ENCODE measurements at regions not wholly inside any gene's neighbourhood (a gene's known extent, or its start where the extent isn't known, plus 50 kb on each side); places are given as distances from the start of the nearest gene placed in this dataset.

DNA sequence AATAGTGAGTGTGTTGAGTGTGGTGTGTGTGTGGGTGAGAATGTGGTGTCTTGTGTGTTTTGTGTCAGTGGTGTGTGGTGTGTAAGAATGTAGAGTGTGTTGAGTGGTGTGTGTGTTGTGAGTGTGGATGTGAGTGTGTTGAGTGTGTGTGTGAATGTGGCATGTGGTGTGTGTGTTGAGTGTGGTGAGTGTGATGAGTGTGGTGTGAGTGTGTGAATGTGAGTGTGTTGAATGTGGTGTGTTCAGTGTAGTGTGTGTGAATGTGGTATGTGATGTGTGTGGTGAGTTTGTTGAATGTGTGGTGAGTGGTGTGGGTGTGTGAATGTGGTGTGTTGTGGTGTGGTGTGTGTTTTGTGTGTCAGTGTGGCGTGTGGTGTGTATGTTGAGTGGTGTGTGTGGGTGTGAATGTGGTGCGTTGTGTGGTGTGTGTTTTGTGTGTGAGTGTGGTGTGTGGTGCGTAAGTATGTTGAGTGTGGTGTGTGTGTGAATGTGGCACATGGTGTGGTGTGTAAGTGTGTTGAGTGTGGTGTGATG lies 60.8 kb upstream of the SORCS2 start:
- no peak for DNase-seq
- Histone ChIP-seq H3K4me3 (ENCODE audit: insufficient read depth, low read depth, low read length) (no peak overlapping the region), H3K27me3 (ENCODE audit: control insufficient read depth, insufficient read depth, low read length) (no peaks in the 10 kb centered on the region)

GRCh38 chr4:7130621-7131211 lies 61.6 kb upstream of the SORCS2 start:
- Histone ChIP-seq H3K4me3 (ENCODE audit: insufficient read depth, low read depth, low read length) (no peak overlapping the region), H3K27me3 (ENCODE audit: control insufficient read depth, insufficient read depth, low read length) (no peaks in the 10 kb centered on the region)
- DNase-seq, result no peak

More for the DNA sequence above, 60.8 kb upstream of the SORCS2 start:
- no peaks in the 10 kb centered on the region for H3K36me3 ChIP-seq (replicated peaks; ENCODE audit: control insufficient read depth, insufficient read depth, low read length)

DNA sequence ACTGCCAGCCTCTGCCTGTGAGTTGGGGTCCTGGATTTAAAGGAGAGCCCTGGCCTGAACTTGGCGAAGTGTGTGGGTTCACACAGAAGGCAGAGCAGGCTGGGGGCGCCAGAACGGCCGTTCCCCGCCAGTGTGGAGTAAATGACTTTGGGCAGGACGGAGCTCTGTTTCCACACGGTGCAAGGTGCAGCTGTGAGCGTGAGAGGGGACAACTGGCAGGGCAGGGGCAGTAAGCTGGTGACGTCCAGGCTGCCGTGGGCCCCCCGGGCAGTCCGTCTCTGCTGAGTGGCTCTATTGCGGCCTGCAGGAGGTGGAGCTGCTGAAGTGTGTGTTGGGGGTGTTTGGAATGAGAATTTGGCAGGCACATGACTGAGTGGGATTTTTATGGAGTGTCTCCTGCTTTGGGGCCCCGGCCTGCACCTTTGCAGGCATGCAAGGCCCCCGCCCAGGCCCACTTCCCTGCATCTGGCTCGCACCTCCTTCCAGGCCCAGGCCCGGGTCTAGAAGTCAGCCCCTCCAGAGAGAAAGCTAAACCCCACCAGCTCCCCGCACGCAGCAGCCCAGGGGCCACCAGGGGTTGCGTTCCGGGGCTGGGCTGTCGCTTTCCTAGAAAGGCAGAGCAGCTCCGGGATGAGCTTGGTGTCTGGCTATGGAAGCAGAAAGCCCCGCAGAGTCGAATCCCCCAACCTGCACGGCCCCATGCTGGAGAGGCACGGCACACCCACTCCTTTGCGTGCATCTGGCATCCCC lies 62.2 kb upstream of the GRPEL1 start:
- Histone ChIP-seq H3K4me3 (ENCODE audit: insufficient read depth, low read depth, low read length) (no peak overlapping the region), H3K36me3 (replicated peaks; ENCODE audit: control insufficient read depth, insufficient read depth, low read length) (no peaks in the 10 kb centered on the region), H3K27me3 (ENCODE audit: control insufficient read depth, insufficient read depth, low read length) (no peaks in the 10 kb centered on the region)
- DNase-seq, result no peak

More at GRCh38 chr4:7130621-7131211, 61.6 kb upstream of the SORCS2 start:
- no peaks in the 10 kb centered on the region for H3K36me3 ChIP-seq (replicated peaks; ENCODE audit: control insufficient read depth, insufficient read depth, low read length)

GRCh38 chr4:7128644-7129043 lies 60.8 kb upstream of the GRPEL1 start:
- no peaks in the 10 kb centered on the region for H3K27me3 ChIP-seq (ENCODE audit: control insufficient read depth, insufficient read depth, low read length)
- H3K36me3 ChIP-seq (replicated peaks; ENCODE audit: control insufficient read depth, insufficient read depth, low read length), result no peaks in the 10 kb centered on the region
- no peak overlapping the region for H3K4me3 ChIP-seq (ENCODE audit: insufficient read depth, low read depth, low read length)
- DNase-seq, result no peak

GRCh38 chr4:7128234-7128633 lies 60.4 kb upstream of the GRPEL1 start:
- H3K27me3 ChIP-seq (ENCODE audit: control insufficient read depth, insufficient read depth, low read length), result no peaks in the 10 kb centered on the region
- DNase-seq, result no peak

DNA sequence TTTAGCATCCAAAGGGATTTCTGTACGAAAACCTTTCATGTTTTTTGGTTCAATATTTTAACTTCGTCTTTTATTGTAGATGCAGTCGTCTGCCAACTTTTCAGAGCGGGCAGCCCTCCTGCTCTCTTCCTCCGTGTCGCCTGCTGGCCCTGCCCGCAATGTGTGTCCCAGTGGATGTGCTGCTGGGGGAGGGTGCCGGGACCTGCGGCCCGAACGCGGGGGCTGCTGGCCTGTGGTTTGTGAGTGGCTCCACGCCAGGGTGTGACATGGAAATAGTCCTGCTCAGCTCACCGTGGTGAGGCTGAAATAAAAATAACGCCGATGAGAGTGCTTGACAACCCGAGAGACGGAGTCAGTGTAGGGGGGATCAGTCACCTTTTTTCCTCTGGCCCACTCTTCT lies 59.7 kb upstream of the GRPEL1 start:
- H3K27me3 ChIP-seq (ENCODE audit: control insufficient read depth, insufficient read depth, low read length), result no peaks in the 10 kb centered on the region
- DNase-seq, result no peak
- H3K36me3 ChIP-seq (replicated peaks; ENCODE audit: control insufficient read depth, insufficient read depth, low read length), result no peaks in the 10 kb centered on the region
- no peak overlapping the region for H3K4me3 ChIP-seq (ENCODE audit: insufficient read depth, low read depth, low read length)

More at GRCh38 chr4:7128234-7128633, 60.4 kb upstream of the GRPEL1 start:
- Histone ChIP-seq H3K4me3 (ENCODE audit: insufficient read depth, low read depth, low read length) (no peak overlapping the region), H3K36me3 (replicated peaks; ENCODE audit: control insufficient read depth, insufficient read depth, low read length) (no peaks in the 10 kb centered on the region)

DNA sequence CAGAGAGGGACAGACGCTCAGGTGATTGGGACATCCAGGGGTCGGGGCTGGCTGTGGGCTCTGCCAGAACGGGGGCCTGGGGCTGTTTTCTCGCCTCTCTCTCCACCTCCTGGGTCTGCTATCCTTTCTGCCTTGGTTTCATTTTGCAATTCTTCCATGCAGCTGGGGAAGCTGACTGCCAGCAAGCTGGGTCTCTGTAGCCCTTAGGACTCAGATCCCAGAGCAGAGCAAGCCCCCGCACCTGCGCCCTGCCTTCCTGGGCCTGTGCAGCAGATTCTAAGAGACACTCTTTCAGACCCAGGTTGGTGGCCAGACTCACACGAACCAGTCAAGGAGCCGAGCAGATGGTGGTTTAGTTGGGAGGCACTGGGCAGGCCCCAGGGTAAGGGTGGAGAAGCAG lies 59.1 kb upstream of the GRPEL1 start:
- H3K4me3 ChIP-seq (ENCODE audit: insufficient read depth, low read depth, low read length), result no peak overlapping the region

GRCh38 chr4:7124689-7125442 lies 57.0 kb upstream of the GRPEL1 start:
- Histone ChIP-seq H3K27me3 (ENCODE audit: control insufficient read depth, insufficient read depth, low read length) (no peaks in the 10 kb centered on the region), H3K36me3 (replicated peaks; ENCODE audit: control insufficient read depth, insufficient read depth, low read length) (no peaks in the 10 kb centered on the region), H3K4me3 (ENCODE audit: insufficient read depth, low read depth, low read length) (no peak overlapping the region)
- no peak for DNase-seq

More for the DNA sequence above, 59.1 kb upstream of the GRPEL1 start:
- Histone ChIP-seq H3K27me3 (ENCODE audit: control insufficient read depth, insufficient read depth, low read length) (no peaks in the 10 kb centered on the region), H3K36me3 (replicated peaks; ENCODE audit: control insufficient read depth, insufficient read depth, low read length) (no peaks in the 10 kb centered on the region)
- DNase-seq, result no peak

GRCh38 chr4:7121866-7122653 lies 54.2 kb upstream of the GRPEL1 start:
- 0 out of 2 replicates have a peak, but pooled peaks cover 1% of the 10 kb centered on the region for H3K27me3 ChIP-seq (ENCODE audit: control insufficient read depth, insufficient read depth, low read length)
- DNase-seq, result peak; percentile 73
- H3K4me3 ChIP-seq (ENCODE audit: insufficient read depth, low read depth, low read length), result no peak overlapping the region
- H3K36me3 ChIP-seq (replicated peaks; ENCODE audit: control insufficient read depth, insufficient read depth, low read length), result no peaks in the 10 kb centered on the region

- DNase-seq, result no peak
- H3K4me3 ChIP-seq (ENCODE audit: insufficient read depth, low read depth, low read length), result no peak overlapping the region
- H3K27me3 ChIP-seq (ENCODE audit: control insufficient read depth, insufficient read depth, low read length), result 0 out of 2 replicates have a peak, but pooled peaks cover 1% of the 10 kb centered on the region
- H3K36me3 ChIP-seq (replicated peaks; ENCODE audit: control insufficient read depth, insufficient read depth, low read length), result no peaks in the 10 kb centered on the region
These were observed 53.3 kb upstream of the GRPEL1 start for GRCh38 chr4:7121174-7121573.

- Histone ChIP-seq H3K36me3 (replicated peaks; ENCODE audit: control insufficient read depth, insufficient read depth, low read length) (no peaks in the 10 kb centered on the region), H3K27me3 (ENCODE audit: control insufficient read depth, insufficient read depth, low read length) (0 out of 2 replicates have a peak, but pooled peaks cover 1% of the 10 kb centered on the region), H3K4me3 (ENCODE audit: insufficient read depth, low read depth, low read length) (no peak overlapping the region)
- peak; percentile 88 for DNase-seq
These were observed 52.5 kb upstream of the GRPEL1 start for GRCh38 chr4:7120341-7120740.

DNA sequence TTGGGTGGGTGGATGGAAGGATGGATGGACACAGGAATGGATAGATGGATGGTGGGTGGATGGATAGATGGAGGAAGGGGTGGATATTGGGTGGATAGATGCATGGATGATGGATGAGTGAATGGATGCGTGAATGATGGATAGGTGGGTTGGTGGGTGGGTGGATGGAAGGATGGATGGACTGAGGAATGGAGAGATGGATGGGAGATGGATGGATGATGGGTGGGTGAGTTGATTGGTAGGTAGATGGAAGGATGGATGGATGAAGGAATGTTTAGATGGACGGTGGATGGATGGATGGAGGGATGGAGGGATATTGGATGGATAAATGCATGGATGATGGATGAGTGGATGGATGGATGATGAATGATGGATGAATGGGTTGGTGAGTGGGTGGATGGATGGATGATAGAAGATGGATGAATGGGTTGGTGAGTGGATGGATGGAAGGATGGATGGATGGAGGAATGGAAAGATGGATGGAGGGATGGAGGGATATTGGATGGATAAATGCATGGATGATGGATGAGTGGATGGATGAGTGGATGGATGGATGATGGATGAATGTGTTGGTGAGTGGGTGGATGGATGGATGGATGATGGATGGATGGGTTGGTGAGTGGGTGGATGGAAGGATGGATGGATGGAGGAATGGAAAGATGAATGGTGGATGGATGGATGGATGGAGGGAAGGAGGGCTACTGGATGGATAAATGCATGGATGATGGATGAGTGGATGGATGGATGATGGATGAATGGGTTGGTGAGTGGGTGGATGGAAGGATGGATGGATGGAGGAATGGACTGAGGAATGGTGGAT lies 50.4 kb upstream of the GRPEL1 start:
- no peak for DNase-seq
- H3K27me3 ChIP-seq (ENCODE audit: control insufficient read depth, insufficient read depth, low read length), result 0 out of 2 replicates have a peak, but pooled peaks cover 1% of the 10 kb centered on the region
- H3K4me3 ChIP-seq (ENCODE audit: insufficient read depth, low read depth, low read length), result no peak overlapping the region
- no peaks in the 10 kb centered on the region for H3K36me3 ChIP-seq (replicated peaks; ENCODE audit: control insufficient read depth, insufficient read depth, low read length)

Measured in H7 (cell line).